ENCODE measurements at regions not wholly inside any gene's neighbourhood (a gene's known extent, or its start where the extent isn't known, plus 50 kb on each side); places are given as distances from the start of the nearest gene placed in this dataset.

- DNase-seq (ENCODE audit: low read depth) = no peak
Measured at GRCh38 chr4:27267970-27268355, 407.3 kb downstream of the STIM2 start.

- no peak for DNase-seq (ENCODE audit: low read depth)
Measured at GRCh38 chr4:27270435-27270834, 409.8 kb downstream of the STIM2 start.

GRCh38 chr4:27271555-27271954, 410.9 kb downstream of the STIM2 start:
- DNase-seq (ENCODE audit: low read depth) = no peak

GRCh38 chr4:27272217-27272616, 411.6 kb downstream of the STIM2 start:
- DNase-seq (ENCODE audit: low read depth) = no peak

- no peak for DNase-seq (ENCODE audit: low read depth)
Measured at GRCh38 chr4:27276307-27277073, 415.8 kb downstream of the STIM2 start.

- DNase-seq (ENCODE audit: low read depth) = peak; percentile 2
Measured at GRCh38 chr4:27278615-27279375, 418.2 kb downstream of the STIM2 start.

GRCh38 chr4:27288496-27288895, 427.9 kb downstream of the STIM2 start:
- DNase-seq (ENCODE audit: low read depth) = no peak

GRCh38 chr4:27289704-27290103, 429.1 kb downstream of the STIM2 start:
- DNase-seq (ENCODE audit: low read depth) = no peak

GRCh38 chr4:27293831-27294230, 433.2 kb downstream of the STIM2 start:
- no peak for DNase-seq (ENCODE audit: low read depth)

GRCh38 chr4:27304751-27305150, 444.1 kb downstream of the STIM2 start:
- no peak for DNase-seq (ENCODE audit: low read depth)

GRCh38 chr4:27305246-27305645, 444.6 kb downstream of the STIM2 start:
- DNase-seq (ENCODE audit: low read depth) = no peak

GRCh38 chr4:27308379-27308778, 447.7 kb downstream of the STIM2 start:
- DNase-seq (ENCODE audit: low read depth) = no peak

GRCh38 chr4:27315625-27316024, 455.0 kb downstream of the STIM2 start:
- DNase-seq (ENCODE audit: low read depth) = no peak

GRCh38 chr4:27316176-27316575, 455.5 kb downstream of the STIM2 start:
- DNase-seq (ENCODE audit: low read depth) = no peak

GRCh38 chr4:27318740-27319139, 458.1 kb downstream of the STIM2 start:
- no peak for DNase-seq (ENCODE audit: low read depth)

- DNase-seq (ENCODE audit: low read depth) = no peak
Measured at GRCh38 chr4:27326991-27327390, 466.4 kb downstream of the STIM2 start.

- no peak for DNase-seq (ENCODE audit: low read depth)
Measured at GRCh38 chr4:27327421-27328181, 467.0 kb downstream of the STIM2 start.

GRCh38 chr4:27338530-27338929, 477.9 kb downstream of the STIM2 start:
- DNase-seq (ENCODE audit: low read depth) = no peak

- no peak for DNase-seq (ENCODE audit: low read depth)
Measured at GRCh38 chr4:27343411-27343810, 482.8 kb downstream of the STIM2 start.

GRCh38 chr4:27350161-27350560, 489.5 kb downstream of the STIM2 start:
- DNase-seq (ENCODE audit: low read depth) = peak; percentile 53

- DNase-seq (ENCODE audit: low read depth) = peak; percentile 10
Measured at GRCh38 chr4:27357283-27357682, 496.6 kb downstream of the STIM2 start.

GRCh38 chr4:27358269-27358668, 497.6 kb downstream of the STIM2 start:
- no peak for DNase-seq (ENCODE audit: low read depth)

GRCh38 chr4:27360131-27360530, 499.5 kb downstream of the STIM2 start:
- no peak for DNase-seq (ENCODE audit: low read depth)

Measured in HS-5 (cell line).